ENCODE measurements at regions not wholly inside any gene's neighbourhood (a gene's known extent, or its start where the extent isn't known, plus 50 kb on each side); places are given as distances from the start of the nearest gene placed in this dataset.

DNA sequence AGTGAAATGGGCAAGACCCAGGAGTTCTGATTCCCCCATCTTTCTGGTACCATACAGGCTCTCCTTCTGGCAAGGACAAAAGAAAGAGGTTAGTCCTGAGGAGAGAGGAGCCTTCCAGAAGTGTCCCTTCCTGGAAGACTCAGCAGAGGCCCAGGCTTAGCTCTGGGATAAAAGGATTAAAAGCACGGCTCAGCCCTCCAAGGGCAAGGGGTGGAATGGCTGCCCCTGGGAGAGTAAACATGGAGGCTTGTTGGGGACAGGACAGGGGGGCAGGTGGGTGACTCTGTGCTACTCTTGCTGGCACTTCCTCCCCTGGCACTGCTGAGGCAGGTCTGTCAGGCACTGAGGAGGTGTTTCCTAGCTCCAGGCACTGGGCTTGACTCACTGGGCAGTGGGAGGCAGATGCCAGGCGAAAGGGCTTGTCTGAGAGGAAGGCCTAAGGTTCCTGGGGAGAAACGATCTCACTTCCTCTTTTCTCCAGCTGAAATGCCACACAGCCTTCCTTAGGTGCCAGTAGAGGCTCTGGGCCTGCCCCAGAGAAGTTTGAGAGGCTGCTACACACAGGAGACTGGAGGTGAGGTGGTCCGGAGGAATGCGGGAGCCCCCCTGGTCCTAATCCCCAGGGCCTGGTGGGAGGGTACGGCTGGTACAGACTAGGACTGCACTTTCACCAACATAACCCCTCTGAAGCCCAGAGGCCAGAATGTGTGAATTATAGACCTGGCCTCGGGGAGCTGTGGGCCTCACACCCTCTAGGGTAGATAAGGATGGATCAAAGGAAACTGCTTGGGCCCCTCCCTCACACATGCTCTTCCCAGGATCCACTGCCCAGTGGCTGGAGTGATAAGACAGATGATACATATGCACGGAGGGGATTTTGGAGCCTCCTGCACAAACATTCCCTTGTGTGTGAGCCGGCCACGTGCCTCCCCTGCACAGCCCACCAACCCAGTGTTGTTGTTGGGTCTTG, 63.2 kb upstream of the PODXL start:
- peak overlapping the region; percentile 88 for H2AK9ac ChIP-seq (replicated peaks; ENCODE audit: low read depth, low read length, poor library complexity)
- no peaks in the 10 kb centered on the region for H3K9me3 ChIP-seq (ENCODE audit: control insufficient read depth, insufficient read depth, low read length)
- WGBS, 2 experiments (ENCODE audit: extremely low coverage in 2 of 2, insufficient read length in 1 of 2) = no CpG with 5 or more reads among the region's 10 CpGs
- DNase-seq (peak; percentile 42), ATAC-seq (ENCODE audit: low read depth) (no peak; the same call in 1 of the 2 replicates)
- peak overlapping the region in 1 of 2 experiments; percentile 24; a peak in 2 of 4 replicates for H4K8ac ChIP-seq (ENCODE audit: low read depth in 2 of 2, low read length in 2 of 2)
- no peak overlapping the region for H2BK20ac ChIP-seq (ENCODE audit: low read depth, low read length)
- no peak overlapping the region for H3K4me2 ChIP-seq (ENCODE audit: low read depth, low read length)
- H3K79me1 ChIP-seq (ENCODE audit: low read depth in 1 of 2, low read length in 2 of 2) = no peaks in the 10 kb centered on the region
- no peaks in the 10 kb centered on the region for H3K36me3 ChIP-seq (ENCODE audit: control insufficient read depth, insufficient read depth, low read length)
- no peak overlapping the region for H2BK5ac ChIP-seq (ENCODE audit: low read depth, low read length, poor library complexity, severe bottlenecking)
- H3K27me3 ChIP-seq (ENCODE audit: control insufficient read depth, insufficient read depth, low read length) = no peaks in the 10 kb centered on the region; the same call in 1 of the 2 replicates
- peak overlapping the region; percentile 49; the same call in 1 of the 2 replicates for H2AK5ac ChIP-seq (ENCODE audit: low read depth, low read length)
- H3K14ac ChIP-seq (replicated peaks; ENCODE audit: low read depth, low read length) = 0 out of 2 replicates have a peak overlapping the region, but pooled peaks have one; percentile 3
- H3K9ac ChIP-seq (ENCODE audit: low read depth, low read length) = no peak overlapping the region
- in situ Hi-C loops (cut with MboI; ENCODE audit: low sequenced_read_pairs) (no loop called here), intact Hi-C loops (cut with micrococcal nuclease) (no loop called here), dilution Hi-C loops (cut with HindIII; ENCODE audit: low sequenced_read_pairs, unreplicated experiment) (no loop called here)
- H2AFZ ChIP-seq (replicated peaks; ENCODE audit: low read length, poor library complexity) = peak overlapping the region; percentile 86
- ChIA-PET CTCF (no interaction called here), POLR2A (ENCODE audit: unreplicated experiment) (no interaction called here)
- BruUV-seq (replicated peaks) = no TSS peak
- H3K4me3 ChIP-seq (ENCODE audit: insufficient read depth, low read depth, low read length) = no peak overlapping the region
- no peak overlapping the region for H3K27ac ChIP-seq (ENCODE audit: insufficient read depth, low read length)
- H2BK15ac ChIP-seq (ENCODE audit: low read depth, low read length) = no peak overlapping the region; the same call in 2 of the 3 replicates
- no peaks in the 10 kb centered on the region for H3K4me1 ChIP-seq (ENCODE audit: control insufficient read depth, insufficient read depth, low read length)
- H3K23ac ChIP-seq (ENCODE audit: low read depth, low read length) = no peak overlapping the region
- H3K4ac ChIP-seq (ENCODE audit: low read depth, low read length) = peak overlapping the region; percentile 23; the same call in 1 of the 2 replicates
- H4K91ac ChIP-seq (ENCODE audit: insufficient read depth, low read depth, low read length) = no peak overlapping the region; the same call in 1 of the 2 replicates
- TF ChIP-seq, protein P1, sequence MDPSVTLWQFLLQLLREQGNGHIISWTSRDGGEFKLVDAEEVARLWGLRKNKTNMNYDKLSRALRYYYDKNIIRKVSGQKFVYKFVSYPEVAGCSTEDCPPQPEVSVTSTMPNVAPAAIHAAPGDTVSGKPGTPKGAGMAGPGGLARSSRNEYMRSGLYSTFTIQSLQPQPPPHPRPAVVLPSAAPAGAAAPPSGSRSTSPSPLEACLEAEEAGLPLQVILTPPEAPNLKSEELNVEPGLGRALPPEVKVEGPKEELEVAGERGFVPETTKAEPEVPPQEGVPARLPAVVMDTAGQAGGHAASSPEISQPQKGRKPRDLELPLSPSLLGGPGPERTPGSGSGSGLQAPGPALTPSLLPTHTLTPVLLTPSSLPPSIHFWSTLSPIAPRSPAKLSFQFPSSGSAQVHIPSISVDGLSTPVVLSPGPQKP (IDR thresholded peaks at IDR 0.05; ENCODE audit: borderline replicate concordance, low read depth, low read length) = no peak
- no peak for TF ChIP-seq RAD21 (IDR thresholded peaks at IDR 0.05; ENCODE audit: low read length)
- no peak for TF ChIP-seq BHLHE40 (IDR thresholded peaks at IDR 0.05; ENCODE audit: low read depth, low read length)
- no peak for TF ChIP-seq CEBPB (IDR thresholded peaks at IDR 0.05; ENCODE audit: low read depth, low read length)
- no peak for TF ChIP-seq MAZ (IDR thresholded peaks at IDR 0.05; ENCODE audit: borderline replicate concordance, low read depth, low read length)
- no peak for TF ChIP-seq SMC3 (IDR thresholded peaks at IDR 0.05; ENCODE audit: low read depth, low read length)
- TF ChIP-seq MAFK (IDR thresholded peaks at IDR 0.05; ENCODE audit: low read depth, low read length) = no peak
- TF ChIP-seq RFX5 (IDR thresholded peaks at IDR 0.05; ENCODE audit: low read depth, low read length) = no peak
- TF ChIP-seq POLR2A (IDR thresholded peaks at IDR 0.05; ENCODE audit: low read depth, low read length) = no peak
- no peak for TF ChIP-seq NFE2L2 (IDR thresholded peaks at IDR 0.05; ENCODE audit: low read depth, low read length)
- no peak for TF ChIP-seq FOS (IDR thresholded peaks at IDR 0.05; ENCODE audit: low read depth, low read length)
- no peak overlapping the region for H3K18ac ChIP-seq (ENCODE audit: low read depth, low read length)
- no peak overlapping the region for H4K5ac ChIP-seq (ENCODE audit: low read depth, low read length)
- peaks cover 6% of the 10 kb centered on the region for H3K9me1 ChIP-seq (ENCODE audit: insufficient read depth, low read length)
- H4K20me1 ChIP-seq (ENCODE audit: insufficient read depth, low read length) = no peaks in the 10 kb centered on the region
- peak overlapping the region; percentile 35; the same call in 1 of the 2 replicates for H2BK120ac ChIP-seq (ENCODE audit: low read depth, low read length)
- H3K56ac ChIP-seq (ENCODE audit: extremely low read depth, insufficient read depth, low read length) = no peak overlapping the region

Measured in IMR-90 (cell line).